ENCODE measurements at regions not wholly inside any gene's neighbourhood (a gene's known extent, or its start where the extent isn't known, plus 50 kb on each side); places are given as distances from the start of the nearest gene placed in this dataset.

- TF ChIP-seq KAT2B (IDR thresholded peaks at IDR 0.05; ENCODE audit: low read depth, low read length): no peak
- TF ChIP-seq SMC3 (conservative IDR thresholded peaks at IDR 0.05; ENCODE audit: insufficient read depth, low read depth, low read length): no peak
Measured at GRCh38 chr10:76643511-76643911, 994.1 kb downstream of the KCNMA1 start.

Data from K562 (cell line).